SK-N-SH treated with all-trans-retinoic acid at 6 μM for 48 hours (cell line): ENCODE measurements at regions not wholly inside any gene's neighbourhood (a gene's known extent, or its start where the extent isn't known, plus 50 kb on each side); places are given as distances from the start of the nearest gene placed in this dataset.

Experiments
- ATAC-seq: fragments of 200-7000 bp; cut with Tn5 transposase; 3 replicates; pipeline ENCODE4 v1.9.1; 2020; ENCODE audit warnings: mild to moderate bottlenecking, moderate library complexity
- ARNTL ChIP-seq: fragments of 450-650 bp; formaldehyde crosslinking; IDR thresholded peaks from 2 replicates; pipeline ENCODE4 v1.5.0; 2020; ENCODE audit warnings: low read depth, mild to moderate bottlenecking, moderate library complexity, borderline replicate concordance
- CREB5 ChIP-seq: fragments of 250-450 bp; sonication (Bioruptor Pico); IDR thresholded peaks from 2 replicates; pipeline ENCODE4 v1.5.1; 2020; ENCODE audit warnings: low read depth, mild to moderate bottlenecking, moderate library complexity
- CSDC2 ChIP-seq: fragments of 250-450 bp; sonication (Bioruptor Pico); IDR thresholded peaks from 2 replicates; pipeline ENCODE4 v1.5.0; 2020; ENCODE audit warnings: mild to moderate bottlenecking, moderate library complexity
- CSRNP3 ChIP-seq: fragments of 250-450 bp; sonication (Bioruptor Pico); IDR thresholded peaks from 2 replicates; pipeline ENCODE4 v1.5.1; 2021; ENCODE audit warnings: mild to moderate bottlenecking, moderate library complexity
- ESRRG ChIP-seq: fragments of 250-450 bp; sonication (Bioruptor Pico); IDR thresholded peaks from 2 replicates; pipeline ENCODE4 v1.6.1; 2021; ENCODE audit warnings: mild to moderate bottlenecking
- GLIS3 ChIP-seq: fragments of 250-450 bp; sonication (Bioruptor Pico); IDR thresholded peaks from 2 replicates; pipeline ENCODE4 v1.5.0; 2020; ENCODE audit warnings: mild to moderate bottlenecking, moderate library complexity
- ISL1 ChIP-seq: fragments of 250-450 bp; sonication (Bioruptor Pico); IDR thresholded peaks from 2 replicates; pipeline ENCODE4 v2.1.2; 2022; ENCODE audit warnings: mild to moderate bottlenecking, moderate library complexity
- OSR1 ChIP-seq: fragments of 250-450 bp; sonication (Bioruptor Pico); IDR thresholded peaks from 2 replicates; pipeline ENCODE4 v1.8.0; 2022; ENCODE audit warnings: moderate library complexity, mild to moderate bottlenecking, inconsistent platforms
- PATZ1 ChIP-seq: fragments of 250-450 bp; sonication (Bioruptor Pico); IDR thresholded peaks from 2 replicates; pipeline ENCODE4 v1.8.0; 2020; ENCODE audit warnings: mild to moderate bottlenecking, moderate library complexity, borderline replicate concordance
- POU6F1 ChIP-seq: fragments of 250-450 bp; sonication (Bioruptor Pico); IDR thresholded peaks from 2 replicates; pipeline ENCODE4 v1.8.0; 2021; ENCODE audit warnings: low read depth, mild to moderate bottlenecking, moderate library complexity, borderline replicate concordance
- RARB ChIP-seq: fragments of 250-450 bp; sonication (Bioruptor Pico); IDR thresholded peaks from 2 replicates; pipeline ENCODE4 v1.8.0; 2021; ENCODE audit warnings: mild to moderate bottlenecking, moderate library complexity
- SNAI2 ChIP-seq: fragments of 250-450 bp; sonication (Bioruptor Pico); IDR thresholded peaks from 2 replicates; pipeline ENCODE4 v1.5.0; 2020; ENCODE audit warnings: mild to moderate bottlenecking, moderate library complexity
- TCF4 ChIP-seq: fragments of 250-450 bp; sonication (Bioruptor Pico); IDR thresholded peaks from 2 replicates; pipeline ENCODE4 v1.8.0; 2021; ENCODE audit warnings: mild to moderate bottlenecking, moderate library complexity, borderline replicate concordance
- TOX ChIP-seq: fragments of 250-450 bp; sonication (Bioruptor Pico); IDR thresholded peaks from 2 replicates; pipeline ENCODE4 v1.8.0; 2021; ENCODE audit warnings: mild to moderate bottlenecking, moderate library complexity, borderline replicate concordance
- TSHZ2 ChIP-seq: fragments of 250-450 bp; sonication (Bioruptor Pico); IDR thresholded peaks from 2 replicates; pipeline ENCODE4 v1.5.0; 2020; ENCODE audit warnings: mild to moderate bottlenecking, moderate library complexity
- ZC3H10 ChIP-seq: fragments of 250-450 bp; sonication (Bioruptor Pico); IDR thresholded peaks from 2 replicates; pipeline ENCODE4 v1.5.1; 2021; ENCODE audit warnings: mild to moderate bottlenecking, moderate library complexity
- ZNF565 ChIP-seq: fragments of 450-650 bp; formaldehyde crosslinking; conservative IDR thresholded peaks from 2 replicates; pipeline ENCODE4 v1.5.0; 2020; ENCODE audit warnings: low read depth, mild to moderate bottlenecking, moderate library complexity
- ZNF70 ChIP-seq: fragments of 450-650 bp; formaldehyde crosslinking; IDR thresholded peaks from 2 replicates; pipeline ENCODE4 v1.5.0; 2020; ENCODE audit warnings: mild to moderate bottlenecking, moderate library complexity
- ZNF8 ChIP-seq: fragments of 450-650 bp; formaldehyde crosslinking; IDR thresholded peaks from 2 replicates; pipeline ENCODE4 v1.5.0; 2020; ENCODE audit warnings: mild to moderate bottlenecking, moderate library complexity

GRCh38 chr2:219914577-219914976 lies 287.1 kb downstream of the SLC4A3 start:
- ATAC-seq, result no peak

GRCh38 chr2:219916281-219916680 lies 288.9 kb downstream of the SLC4A3 start:
- ATAC-seq, result no peak
- TF ChIP-seq ISL1 (no peak), POU6F1 (no peak), ESRRG (no peak), ARNTL (no peak), TSHZ2 (no peak), ZC3H10 (CRISPR knock-in tag) (no peak), TOX (no peak), ZNF565 (CRISPR knock-in tag) (no peak)

More at GRCh38 chr2:219914577-219914976, 287.1 kb downstream of the SLC4A3 start:
- no peak for TF ChIP-seq CREB5 (CRISPR knock-in tag)
- no peak for TF ChIP-seq GLIS3 (CRISPR knock-in tag)
- no peak for TF ChIP-seq OSR1
- no peak for TF ChIP-seq ZC3H10 (CRISPR knock-in tag)
- TF ChIP-seq RARB (CRISPR knock-in tag), result no peak
- no peak for TF ChIP-seq ESRRG
- TF ChIP-seq, all 23 proteins: peak for 0

- TF ChIP-seq ISL1, result no peak
- TF ChIP-seq CSDC2 (CRISPR knock-in tag), result no peak
- TF ChIP-seq TSHZ2, result no peak
- no peak for TF ChIP-seq CREB5 (CRISPR knock-in tag)
- TF ChIP-seq OSR1, result no peak
- no peak for TF ChIP-seq RARB (CRISPR knock-in tag)
- no peak for TF ChIP-seq GLIS3 (CRISPR knock-in tag)
- TF ChIP-seq TOX, result no peak
- TF ChIP-seq ARNTL, result no peak
- no peak for TF ChIP-seq ZC3H10 (CRISPR knock-in tag)
- no peak for TF ChIP-seq CSRNP3
- no peak for TF ChIP-seq PATZ1 (CRISPR knock-in tag)
- no peak for TF ChIP-seq ZNF70 (CRISPR knock-in tag)
- no peak for TF ChIP-seq SNAI2 (CRISPR knock-in tag)
- TF ChIP-seq ZNF8, result no peak
- no peak for TF ChIP-seq TCF4 (CRISPR knock-in tag)
- no peak for ATAC-seq
Measured at GRCh38 chr2:219916726-219917440, 289.5 kb downstream of the SLC4A3 start.
